ENCODE measurements at regions not wholly inside any gene's neighbourhood (a gene's known extent, or its start where the extent isn't known, plus 50 kb on each side); places are given as distances from the start of the nearest gene placed in this dataset.

GRCh38 chr11:101810546-101810945 is 104.3 kb upstream of the CEP126 start:
- Histone ChIP-seq H2AFZ (ENCODE audit: low read length) (no peak overlapping the region), H2BK12ac (ENCODE audit: low read depth, low read length) (no peak overlapping the region), H3K23me2 (ENCODE audit: low read depth, low read length) (no peaks in the 10 kb centered on the region), H3K27me3 (replicated peaks in 1 of 4; ENCODE audit: control insufficient read depth in 3 of 4, extremely low read depth in 1 of 4, insufficient read depth in 3 of 4, low read length in 3 of 4) (no peaks in the 10 kb centered on the region), H3K56ac (replicated peaks; ENCODE audit: insufficient read length, low read depth, low read length) (no peak overlapping the region), H3K23ac (ENCODE audit: insufficient read length) (no peak overlapping the region), H3K79me1 (ENCODE audit: low read depth, low read length) (no peaks in the 10 kb centered on the region), H3K4me1 (replicated peaks in 1 of 4; ENCODE audit: control insufficient read depth in 3 of 4, insufficient read depth in 4 of 4, low read length in 3 of 4) (no peaks in the 10 kb centered on the region), H3K18ac (ENCODE audit: extremely low read depth, low read length) (no peak overlapping the region), H3K14ac (ENCODE audit: insufficient read length) (no peak overlapping the region), H3K9me3 (ENCODE audit: insufficient read depth in 2 of 2, low read depth in 1 of 2, low read length in 1 of 2) (no peaks in the 10 kb centered on the region), H3K4ac (replicated peaks; ENCODE audit: insufficient read length, low read depth, low read length) (no peak overlapping the region), H3K79me2 (ENCODE audit: control insufficient read depth in 1 of 2, insufficient read depth in 2 of 2, low read length in 2 of 2) (no peaks in the 10 kb centered on the region), H2BK20ac (ENCODE audit: low read length) (no peak overlapping the region), H3K4me2 (ENCODE audit: insufficient read depth in 1 of 2, low read depth in 2 of 2, low read length in 2 of 2) (no peak overlapping the region), H3K36me3 (ENCODE audit: control insufficient read depth in 2 of 4, insufficient read depth in 4 of 4, low read length in 3 of 4) (no peaks in the 10 kb centered on the region), H4K20me1 (replicated peaks in 1 of 2; ENCODE audit: control insufficient read depth in 1 of 2, insufficient read depth in 2 of 2, low read length in 2 of 2) (no peaks in the 10 kb centered on the region), H3K9ac (replicated peaks in 1 of 4; ENCODE audit: extremely low read depth in 1 of 4, low read depth in 3 of 4, low read length in 3 of 4) (no peak overlapping the region), H2BK120ac (replicated peaks; ENCODE audit: low read depth, low read length) (no peak overlapping the region), H2BK5ac (ENCODE audit: low read depth, low read length) (no peak overlapping the region), H4K8ac (ENCODE audit: extremely low read depth, insufficient read depth, low read length) (no peak overlapping the region), H3K27ac (ENCODE audit: low read depth, low read length) (no peak overlapping the region), H4K5ac (ENCODE audit: insufficient read length, low read depth, low read length) (no peak overlapping the region), H4K91ac (replicated peaks; ENCODE audit: insufficient read length, low read length) (no peak overlapping the region), H2BK15ac (ENCODE audit: low read length) (no peak overlapping the region), H2AK5ac (ENCODE audit: low read depth, low read length) (no peak overlapping the region), H3K4me3 (ENCODE audit: extremely low read depth in 1 of 4, insufficient read depth in 2 of 4, low read depth in 3 of 4, low read length in 4 of 4) (no peak overlapping the region)
- ChIA-PET CTCF (ENCODE audit: partially characterized antibody) (no interaction called here), POLR2A (ENCODE audit: partially characterized antibody) (no interaction called here)
- DNase-seq (ENCODE audit: low read depth in 1 of 2, low spot score in 2 of 2) (no peak), FAIRE-seq (no peak)
- no peak for TF ChIP-seq TBP (IDR thresholded peaks at IDR 0.05; ENCODE audit: low read depth, low read length)
- TF ChIP-seq CTCF (IDR thresholded peaks at IDR 0.05; ENCODE audit: control extremely low read depth in 1 of 3, insufficient read depth in 1 of 3, low read depth in 1 of 3, low read length in 3 of 3) = no peak
- no peak for TF ChIP-seq JUND (IDR thresholded peaks at IDR 0.05; ENCODE audit: low read length)
- no peak for TF ChIP-seq POLR2A (IDR thresholded peaks at IDR 0.05; ENCODE audit: control extremely low read depth in 1 of 2, low read depth in 2 of 2, low read length in 2 of 2)
- no peak for TF ChIP-seq E2F6 (IDR thresholded peaks at IDR 0.05)
- TF ChIP-seq RXRA (IDR thresholded peaks at IDR 0.05; ENCODE audit: insufficient read depth, low read depth, low read length) = no peak
- WGBS, 2 experiments (ENCODE audit: extremely low coverage in 1 of 2, insufficient coverage in 1 of 2, insufficient read length in 1 of 2, insufficient replicate concordance in 2 of 2, low coverage in 1 of 2, low lambda C conversion rate in 2 of 2, missing lambda C conversion rate in 1 of 2) = 88% methylated on average over 1 of the region's 1 CpG; no CpG with 5 or more reads in 1 of the 2 experiments
